T-helper 2 cell treated with Interferon-gamma antibody and Interleukin-4, amounts not matched to agents 100 ng/mL and 5 ng/mL, for 36 hours (primary cell): ENCODE measurements at regions not wholly inside any gene's neighbourhood (a gene's known extent, or its start where the extent isn't known, plus 50 kb on each side); places are given as distances from the start of the nearest gene placed in this dataset.
"Not testable (repeated sequence)": the region's sequence is repeated elsewhere in the genome, so short reads cannot be mapped to it uniquely, and the experiment has no call there.

Experiments
- intact Hi-C: fragments of 100-400 bp; cut with micrococcal nuclease; formaldehyde crosslinking; loops from one replicate; pipeline ENCODE4 v1.15.1; 2023

- intact Hi-C loops, result no loop called here
Measured at GRCh38 chr6:159594750-159595117, 98.3 kb downstream of the SOD2 start.

- intact Hi-C loops, result no loop called here
Measured at GRCh38 chr6:159594106-159594749, 98.8 kb downstream of the SOD2 start.

GRCh38 chr6:159590835-159591234 is 102.2 kb downstream of the SOD2 start:
- intact Hi-C loops, result no loop called here

- intact Hi-C loops, result no loop called here
Measured at GRCh38 chr6:159586684-159587083, 106.4 kb downstream of the SOD2 start.

- intact Hi-C loops, result no loop called here
Measured at GRCh38 chr6:159582736-159583135, 110.3 kb downstream of the SOD2 start.

- intact Hi-C loops, result no loop called here
Measured at GRCh38 chr6:159578629-159579028, 114.4 kb downstream of the SOD2 start.

GRCh38 chr6:159577564-159577963 is 115.5 kb downstream of the SOD2 start:
- intact Hi-C loops, result no loop called here

- intact Hi-C loops, result no loop called here
Measured at GRCh38 chr6:159572439-159573110, 120.5 kb downstream of the SOD2 start.

- intact Hi-C loops, result no loop called here
Measured at GRCh38 chr6:159565181-159565710, 127.8 kb downstream of the SOD2 start.

GRCh38 chr6:159564456-159564855 is 128.6 kb downstream of the SOD2 start:
- intact Hi-C loops, result no loop called here

- intact Hi-C loops, result no loop called here
Measured at GRCh38 chr6:159557031-159557430, 136.0 kb downstream of the SOD2 start.

- intact Hi-C loops, result no loop called here
Measured at GRCh38 chr6:159555082-159555875, 137.8 kb downstream of the SOD2 start.

- intact Hi-C loops, result no loop called here
Measured at GRCh38 chr6:159541296-159541695, 151.7 kb downstream of the SOD2 start.

- intact Hi-C loops, result no loop called here
Measured at GRCh38 chr6:159540883-159541282, 152.2 kb downstream of the SOD2 start.

- intact Hi-C loops, result no loop called here
Measured at GRCh38 chr6:159540152-159540551, 152.9 kb downstream of the SOD2 start.

- intact Hi-C loops, result not testable (repeated sequence)
Measured at GRCh38 chr6:159538031-159538430, 155.0 kb downstream of the SOD2 start.

GRCh38 chr6:159535656-159536350 is 157.2 kb downstream of the SOD2 start:
- intact Hi-C loops, result no loop called here

GRCh38 chr6:159533568-159533967 is 159.5 kb downstream of the SOD2 start:
- intact Hi-C loops, result no loop called here

GRCh38 chr6:159533016-159533415 is 160.0 kb downstream of the SOD2 start:
- intact Hi-C loops, result no loop called here

GRCh38 chr6:159532155-159532554 is 160.9 kb downstream of the SOD2 start:
- intact Hi-C loops, result no loop called here

- intact Hi-C loops, result no loop called here
Measured at GRCh38 chr6:159529934-159530333, 163.1 kb downstream of the SOD2 start.

- intact Hi-C loops, result no loop called here
Measured at GRCh38 chr6:159527351-159527750, 165.7 kb downstream of the SOD2 start.
